CD4-positive, alpha-beta T cell treated with Interleukin-2 at 100 ng/mL for 4 hours (primary cell): ENCODE measurements at regions not wholly inside any gene's neighbourhood (a gene's known extent, or its start where the extent isn't known, plus 50 kb on each side); places are given as distances from the start of the nearest gene placed in this dataset.
A peak's percentile ranks its signal among the peaks of the same experiment; 100 is the strongest.

ENCODE experiments used
- DNase-seq: peaks from one replicate; pipeline ENCODE4 v3.0.0-alpha.2; 2020; ENCODE audit warnings: low spot score

DNA sequence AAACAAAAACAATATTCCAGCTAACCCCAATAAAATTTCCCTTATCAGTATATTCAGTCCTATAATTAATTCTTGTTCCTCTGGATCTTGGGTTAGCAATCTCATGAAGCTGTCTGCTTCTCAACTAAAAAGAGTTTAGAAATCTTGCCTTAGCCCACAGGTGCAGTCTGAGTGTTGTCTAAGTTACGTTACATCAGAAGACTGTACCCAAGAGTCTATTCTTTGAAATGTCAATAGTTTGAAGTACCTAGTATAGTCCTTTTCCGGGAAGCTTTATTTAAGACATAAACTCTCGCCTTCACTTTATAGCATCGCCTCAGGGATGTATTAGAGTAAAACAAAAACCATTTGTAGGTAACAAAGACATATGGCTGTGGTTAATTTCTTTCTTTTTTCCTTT, 465.1 kb downstream of the FUT8 start:
- DNase-seq: peak; percentile 50

DNA sequence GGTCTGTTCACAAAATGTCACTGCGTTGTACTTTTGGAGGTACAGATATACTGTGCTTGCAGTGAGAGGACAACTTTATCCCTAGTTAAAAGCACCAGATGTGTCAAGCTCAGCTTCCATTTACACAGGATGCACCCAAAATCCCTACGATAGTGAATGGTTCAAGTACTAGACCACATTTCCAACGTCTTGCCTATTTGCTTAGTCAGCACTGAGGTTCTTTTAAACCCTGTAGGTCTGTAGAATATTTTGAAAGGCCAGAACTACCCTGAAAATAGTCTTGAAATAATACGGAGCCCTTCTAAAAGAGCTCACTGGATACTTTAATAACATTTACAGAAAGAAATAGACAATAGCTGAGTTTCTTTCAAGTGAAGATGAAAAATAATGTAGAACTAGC, 466.1 kb downstream of the FUT8 start:
- DNase-seq: no peak

DNA sequence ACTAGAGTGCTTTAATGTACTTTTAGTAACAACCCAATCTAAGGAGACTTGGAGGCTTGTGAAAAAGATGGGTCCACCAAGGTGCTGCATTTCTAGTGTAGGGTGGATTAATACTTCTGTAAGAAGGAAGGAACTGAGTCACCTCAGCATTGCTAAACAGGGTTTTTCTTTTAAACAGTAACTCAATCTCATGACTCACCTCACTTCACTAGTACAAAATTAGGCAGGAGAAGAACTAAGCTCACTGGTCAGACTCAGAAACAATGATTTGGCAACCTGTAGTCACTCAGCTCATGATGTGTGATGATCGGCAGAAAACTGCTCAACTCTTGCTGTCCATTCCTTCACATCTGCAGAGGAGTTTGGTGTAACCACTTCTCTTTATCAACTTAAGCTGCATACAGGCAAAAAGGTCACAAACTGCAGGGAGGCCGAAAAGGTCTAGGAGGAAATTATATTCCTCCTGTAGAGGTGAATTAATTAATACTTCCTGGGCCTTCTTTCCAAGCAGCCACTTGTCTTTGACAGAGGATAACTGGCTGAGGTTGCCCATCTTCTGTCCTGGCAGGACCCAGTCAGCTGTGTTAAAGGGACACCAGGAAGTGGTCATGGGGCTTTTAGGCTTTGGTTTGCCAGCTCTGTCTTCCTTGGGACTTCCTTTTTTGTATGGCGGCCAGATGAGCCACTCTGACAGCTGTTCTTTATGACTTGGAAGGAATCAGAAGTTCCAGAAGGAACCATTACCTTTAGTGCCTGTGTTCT, 466.9 kb downstream of the FUT8 start:
- peak; percentile 60 for DNase-seq

DNA sequence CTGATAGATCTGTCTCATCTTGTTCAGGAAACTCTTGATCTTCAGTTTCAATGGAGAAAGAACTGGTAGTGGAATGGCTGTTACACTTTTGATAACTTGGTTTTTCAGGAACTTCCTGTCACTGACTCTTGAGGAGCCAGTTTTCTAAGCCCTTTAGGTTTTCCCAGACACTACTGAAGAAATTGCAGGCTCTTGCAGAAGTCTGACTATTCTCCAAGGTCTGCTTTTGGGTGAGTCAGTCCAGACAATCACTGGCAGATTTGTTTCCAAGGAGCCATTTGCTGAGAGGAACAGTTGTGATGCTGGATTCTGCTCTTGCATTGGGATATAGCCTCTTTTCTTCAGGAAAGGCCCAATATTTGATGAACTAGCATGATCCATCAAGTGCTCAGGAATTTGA, 468.0 kb downstream of the FUT8 start:
- no peak for DNase-seq

DNA sequence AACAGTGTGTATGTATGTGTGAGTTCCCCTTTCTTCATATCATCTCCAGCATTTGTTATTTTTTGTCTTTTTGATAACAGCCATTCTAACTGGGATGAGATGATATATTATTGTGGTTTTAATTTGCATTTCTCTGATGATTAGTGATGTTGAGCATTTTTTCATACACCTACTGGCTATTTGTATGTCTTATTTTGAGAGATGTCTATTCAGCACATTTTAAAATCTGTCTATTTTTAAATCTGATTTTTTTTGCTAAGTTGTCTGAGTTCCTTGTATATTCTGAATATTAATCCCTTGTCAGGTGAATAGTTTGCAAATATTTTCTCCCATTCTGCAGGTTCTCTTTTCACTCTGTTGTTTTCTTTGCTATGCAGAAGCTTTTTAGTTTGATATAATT, 469.1 kb downstream of the FUT8 start:
- DNase-seq: no peak

DNA sequence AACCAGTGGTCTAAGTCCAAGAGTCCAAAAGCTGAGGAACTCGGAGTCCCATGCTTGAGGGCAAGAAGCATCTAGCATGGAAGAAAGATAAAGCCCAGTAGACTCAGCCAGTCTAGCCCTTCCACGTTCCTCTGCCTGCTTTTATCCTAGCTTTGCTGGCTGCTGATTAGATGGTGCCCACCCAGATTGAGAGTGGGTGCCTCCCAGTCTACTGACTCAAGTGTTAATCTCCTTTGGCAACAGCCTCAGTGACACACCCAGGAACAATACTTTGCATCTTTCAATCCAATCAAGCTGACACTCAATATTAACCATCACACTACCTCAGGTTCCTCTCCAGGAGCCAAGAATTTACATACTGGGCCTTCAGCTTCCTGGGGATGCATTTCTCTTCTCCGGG, 476.1 kb downstream of the FUT8 start:
- no peak for DNase-seq

DNA sequence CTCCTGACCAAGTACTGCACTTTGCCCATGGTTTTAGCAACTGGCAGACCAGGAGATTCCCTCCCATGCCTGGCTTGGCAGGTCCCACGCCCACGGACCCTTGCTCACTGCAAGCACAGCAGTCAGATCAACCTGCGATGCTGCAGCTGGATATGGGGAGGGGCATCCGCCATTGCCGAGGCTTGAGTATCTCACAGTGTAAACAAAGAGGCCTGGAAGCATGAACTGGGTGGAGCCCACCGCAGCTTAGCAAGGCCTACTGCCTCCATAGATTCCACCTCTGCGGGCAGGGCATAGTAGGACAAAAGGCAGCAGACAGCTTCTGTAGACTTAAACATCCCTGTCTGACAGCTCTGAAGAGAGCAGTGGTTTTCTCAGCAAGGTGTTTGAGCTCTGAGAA, 479.8 kb downstream of the FUT8 start:
- DNase-seq: no peak

DNA sequence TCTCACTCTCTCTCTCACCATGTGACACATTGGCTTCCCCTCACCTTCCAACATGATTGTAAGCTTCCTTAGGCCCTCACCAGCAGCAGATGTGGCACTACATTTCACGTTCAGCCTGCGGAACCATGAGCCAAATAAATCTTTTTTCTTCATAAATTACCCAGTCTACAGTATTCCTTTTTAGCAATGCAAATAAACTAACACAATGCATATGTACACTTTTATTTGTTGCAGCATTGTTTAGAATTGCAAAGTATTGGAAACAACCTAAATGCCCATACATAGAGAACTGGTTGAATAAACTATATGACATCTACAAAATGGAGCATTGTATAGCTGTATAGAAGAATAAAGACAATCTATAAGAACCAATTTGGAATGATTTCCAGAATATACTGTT, 487.6 kb downstream of the FUT8 start:
- no peak for DNase-seq

DNA sequence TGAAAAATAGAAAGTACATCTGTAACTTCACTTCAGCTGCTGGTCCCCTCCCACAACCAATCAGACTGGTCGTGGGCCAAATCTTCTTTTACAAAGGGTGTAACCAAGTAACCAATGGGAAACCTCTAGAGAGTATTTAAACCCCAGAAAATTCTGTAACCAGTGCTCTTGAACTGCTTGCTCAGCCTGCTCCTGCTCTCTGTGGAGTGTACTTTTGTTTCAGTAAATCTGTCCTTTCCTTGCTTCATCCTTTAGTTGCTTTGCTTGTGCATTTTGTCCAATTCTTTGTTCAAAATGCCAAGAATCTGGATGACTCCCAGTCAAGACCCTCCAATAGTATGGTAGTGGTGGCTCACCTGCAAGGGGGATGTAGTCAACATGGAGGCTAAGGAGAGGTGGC, 489.1 kb downstream of the FUT8 start:
- no peak for DNase-seq

DNA sequence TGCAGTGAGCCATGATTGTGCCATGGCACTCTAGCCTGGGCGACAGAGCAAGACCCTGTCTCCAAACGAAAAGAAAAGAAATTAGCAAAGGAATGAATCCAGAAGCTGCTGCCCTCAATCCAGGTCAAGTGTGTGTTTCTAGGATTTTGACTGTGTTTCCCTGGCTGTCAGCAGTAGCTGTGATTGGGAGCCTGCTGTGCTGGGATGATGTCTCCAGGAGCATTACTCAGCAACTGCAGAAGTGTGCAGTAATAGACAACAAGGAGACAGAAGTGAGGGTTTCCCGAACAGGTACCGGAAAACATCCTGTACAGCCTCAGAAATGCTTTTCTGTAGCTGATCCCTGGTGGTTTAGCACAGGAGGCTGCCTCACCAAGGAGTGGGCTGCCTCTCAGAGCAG, 492.5 kb downstream of the FUT8 start:
- DNase-seq: no peak

DNA sequence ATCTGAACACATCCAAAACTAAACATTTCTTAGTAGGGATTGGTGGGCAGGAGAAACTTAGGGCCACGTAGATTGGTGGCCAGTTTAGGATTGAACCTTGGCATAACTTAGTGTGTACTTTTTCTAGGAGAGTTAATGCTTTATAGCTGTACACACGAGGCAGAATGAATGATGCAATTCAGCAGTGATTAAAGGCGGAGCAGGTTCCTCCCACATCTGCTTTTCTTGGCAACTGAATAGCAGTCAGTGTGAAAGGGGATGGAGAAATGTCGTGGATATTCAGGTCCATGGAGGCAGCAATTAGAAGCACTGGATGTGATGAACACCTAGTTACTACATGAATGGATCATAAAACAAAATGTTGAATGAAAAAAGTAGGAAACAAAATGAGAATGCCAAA, 493.8 kb downstream of the FUT8 start:
- no peak for DNase-seq

DNA sequence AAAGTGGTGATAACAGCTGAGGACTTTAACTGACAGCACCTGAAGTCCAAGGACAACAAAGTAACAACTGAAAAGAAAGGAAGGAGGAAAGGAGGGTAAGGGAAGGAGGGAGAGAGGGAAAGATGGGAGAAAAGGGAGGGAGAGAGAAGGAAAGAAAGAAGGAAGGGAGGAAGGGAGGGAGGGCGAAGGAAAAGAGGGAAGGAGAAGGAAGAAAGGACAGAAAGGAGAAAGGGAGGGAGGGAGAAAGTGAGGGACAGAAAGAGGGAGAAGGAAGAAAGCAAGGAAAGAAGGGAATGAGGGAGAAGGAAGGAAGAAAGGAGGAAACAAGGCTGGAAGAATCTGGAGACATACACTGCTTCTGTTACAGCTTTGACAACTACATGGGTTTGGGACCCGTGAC, 494.4 kb downstream of the FUT8 start:
- DNase-seq: no peak

DNA sequence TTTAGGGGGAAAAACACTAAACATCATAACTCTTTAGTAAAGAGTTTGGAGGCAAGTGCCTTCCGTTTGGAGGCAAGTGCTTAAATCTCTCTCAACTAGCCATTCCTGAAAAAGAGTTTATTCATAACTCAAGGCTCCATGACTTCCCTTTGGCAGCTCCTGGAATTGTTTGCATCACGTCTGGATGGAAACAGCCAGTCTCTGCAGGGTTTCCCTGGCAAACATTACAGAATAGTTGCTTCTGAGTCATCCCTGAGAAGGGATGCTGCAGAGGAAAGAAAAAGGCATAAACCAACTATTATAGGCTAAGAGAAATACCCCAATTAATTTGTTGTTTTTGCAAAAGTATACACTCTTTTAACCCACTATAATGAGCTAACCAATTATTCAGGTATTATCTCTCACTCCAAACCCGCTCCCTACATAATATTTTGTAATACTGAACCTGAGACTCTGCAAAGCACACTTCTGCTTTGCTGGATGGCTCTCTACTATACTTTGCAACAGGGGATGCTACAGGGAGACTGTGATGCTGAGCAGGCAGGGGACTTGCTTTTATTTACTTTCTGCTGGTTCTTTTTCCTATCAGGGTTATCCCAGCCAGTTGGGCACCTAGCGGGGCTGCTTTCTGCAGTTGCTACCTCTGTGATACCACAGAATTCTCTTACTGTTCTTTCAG, 497.7 kb downstream of the FUT8 start:
- no peak for DNase-seq

DNA sequence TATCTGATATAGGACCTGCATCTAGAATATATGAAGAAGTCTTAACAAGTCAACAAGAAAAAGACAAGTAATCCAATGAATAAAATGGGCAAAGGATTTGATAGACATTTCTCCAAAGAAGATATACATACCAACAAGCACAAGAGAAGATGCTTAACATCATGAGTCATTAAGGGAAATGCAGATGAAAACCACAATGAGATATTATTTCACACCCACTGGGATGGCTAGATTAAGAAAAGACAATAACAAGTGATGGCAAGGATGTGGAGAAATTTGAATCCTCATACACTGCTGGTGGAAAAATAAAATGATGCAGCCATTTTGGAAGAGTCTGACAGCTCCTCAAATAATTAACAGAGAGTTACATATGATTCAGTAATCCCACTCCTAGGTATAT, 502.6 kb downstream of the FUT8 start:
- DNase-seq: peak; percentile 39

DNA sequence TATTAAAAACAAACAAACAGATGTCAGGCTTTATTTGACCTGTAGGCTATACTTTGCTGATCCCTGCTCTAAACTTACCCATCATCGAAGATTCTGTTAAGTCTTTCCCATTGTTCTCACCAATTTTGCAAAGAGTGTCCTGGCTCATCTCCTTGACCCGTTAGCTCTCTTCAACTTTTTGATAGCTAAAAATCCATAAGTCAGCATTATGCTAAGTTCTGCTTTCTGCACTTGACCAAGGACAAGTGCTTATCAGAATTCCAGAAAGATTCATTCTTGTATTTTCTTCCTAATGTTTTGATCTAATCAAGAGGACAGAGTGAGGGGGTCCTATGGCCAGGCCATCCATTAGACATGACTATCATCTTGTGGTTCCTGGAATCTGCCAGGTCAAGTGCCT, 503.5 kb downstream of the FUT8 start:
- DNase-seq: no peak

DNA sequence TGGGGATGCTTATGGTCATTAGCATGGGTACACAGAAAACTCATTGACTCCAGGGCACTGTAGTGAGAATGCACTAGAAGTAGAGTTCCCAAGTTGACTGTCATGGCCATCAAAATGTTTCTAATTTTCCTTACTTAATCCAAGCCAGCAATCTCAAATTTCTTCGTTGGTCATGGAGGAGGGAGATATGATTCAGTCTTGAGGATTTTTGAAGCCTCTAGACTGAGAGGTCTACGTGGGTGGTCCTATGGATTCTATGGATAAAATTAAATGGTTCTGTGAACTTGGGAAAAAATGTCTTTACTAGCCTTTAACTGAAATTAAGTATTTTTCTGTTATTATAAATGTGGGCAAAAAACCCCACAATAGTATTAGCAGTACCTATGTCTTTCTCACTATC, 508.5 kb downstream of the FUT8 start:
- no peak for DNase-seq

DNA sequence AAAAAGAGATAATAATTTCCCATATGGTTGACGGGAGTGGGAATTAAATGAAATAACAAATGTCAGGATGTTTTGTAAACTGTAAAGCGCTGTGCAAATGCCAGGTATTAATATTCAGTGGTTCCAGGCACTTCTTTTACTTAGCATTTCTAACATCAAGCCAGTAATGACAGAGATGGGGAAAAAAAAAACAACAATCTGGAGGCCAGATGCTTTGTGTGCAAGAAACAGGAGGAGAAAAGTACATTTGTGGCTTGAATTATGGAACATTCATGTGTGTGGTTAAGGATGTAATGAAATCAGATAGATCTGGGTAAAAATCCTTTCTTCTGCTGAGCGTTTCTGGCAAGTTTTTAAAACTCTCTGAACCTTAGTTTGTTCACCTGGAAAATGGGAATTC, 509.6 kb downstream of the FUT8 start:
- no peak for DNase-seq

DNA sequence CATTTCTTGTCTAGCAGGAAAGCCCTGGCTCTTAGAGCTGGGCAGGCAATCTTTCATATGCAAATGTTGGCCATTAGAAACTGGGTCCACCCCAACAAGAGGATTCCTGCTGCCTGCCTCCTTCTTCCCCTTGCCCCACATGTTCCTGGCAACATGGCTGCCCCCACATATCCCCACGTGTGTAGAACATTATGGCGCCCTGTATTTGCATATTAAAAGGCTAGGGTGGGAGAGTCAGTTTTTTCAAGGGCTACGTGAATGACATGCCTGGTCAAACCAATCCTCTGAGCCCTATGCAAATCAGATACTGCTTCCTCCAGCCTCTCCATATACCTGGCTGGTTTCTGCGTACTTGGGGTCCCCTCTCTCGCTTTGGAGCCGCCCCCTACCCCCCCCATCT, 514.0 kb downstream of the FUT8 start:
- DNase-seq: no peak

DNA sequence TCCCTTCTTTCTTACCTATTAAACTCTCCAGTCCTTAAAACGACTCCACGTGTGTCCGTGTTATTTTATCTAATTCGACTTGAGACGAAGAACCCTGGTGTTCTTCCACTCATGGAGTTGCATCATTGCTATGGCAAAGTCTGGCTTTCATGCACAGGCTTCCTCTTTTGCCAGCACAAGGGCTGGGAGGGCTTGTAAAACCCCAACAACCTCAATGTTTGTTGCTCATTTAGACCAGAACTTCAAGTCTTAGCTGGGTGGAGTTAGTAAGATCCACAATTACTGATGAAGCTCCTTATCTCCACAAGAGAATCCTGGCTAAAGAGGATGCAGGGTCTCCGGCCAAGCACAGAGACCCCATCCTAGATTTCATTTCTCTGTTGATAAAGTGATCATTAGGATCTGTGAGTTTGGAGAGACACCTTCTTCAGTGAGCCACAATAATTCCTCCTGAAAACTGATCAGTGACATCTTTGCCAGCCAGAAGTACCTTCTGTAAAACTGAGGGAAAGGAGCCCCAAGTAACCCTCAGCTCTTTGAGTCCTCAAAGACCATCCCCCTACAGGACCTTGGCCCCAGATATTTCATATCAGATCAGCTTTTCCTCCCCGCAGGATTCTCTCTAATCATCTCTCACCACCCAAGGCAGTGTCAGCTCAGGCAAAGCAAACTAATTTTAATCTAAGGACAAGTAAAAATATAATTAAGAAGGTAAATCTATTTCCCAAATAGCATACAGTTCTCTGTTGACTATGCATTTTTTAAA, 514.6 kb downstream of the FUT8 start:
- DNase-seq: peak; percentile 47

DNA sequence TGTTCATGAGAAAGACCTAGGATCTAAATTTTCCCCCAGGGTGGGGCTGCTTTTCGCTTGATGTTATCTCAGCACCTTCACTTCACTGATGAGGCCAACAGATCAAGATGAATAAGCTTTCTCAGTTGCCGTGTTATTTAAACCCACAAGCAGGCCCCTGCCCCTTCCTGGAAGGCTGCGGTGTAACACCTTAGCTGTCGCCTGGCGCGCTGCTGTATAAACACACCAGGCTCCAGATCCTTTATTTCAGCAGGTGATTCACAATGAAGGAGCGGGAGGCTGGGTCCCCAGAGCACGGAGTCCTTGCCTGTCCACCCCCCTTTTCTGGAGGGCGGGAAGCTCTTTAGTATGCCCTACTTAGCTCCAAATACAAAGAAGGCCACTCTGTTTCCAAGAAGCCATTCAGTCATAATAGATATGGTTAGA, 515.4 kb downstream of the FUT8 start:
- peak; percentile 95 for DNase-seq

DNA sequence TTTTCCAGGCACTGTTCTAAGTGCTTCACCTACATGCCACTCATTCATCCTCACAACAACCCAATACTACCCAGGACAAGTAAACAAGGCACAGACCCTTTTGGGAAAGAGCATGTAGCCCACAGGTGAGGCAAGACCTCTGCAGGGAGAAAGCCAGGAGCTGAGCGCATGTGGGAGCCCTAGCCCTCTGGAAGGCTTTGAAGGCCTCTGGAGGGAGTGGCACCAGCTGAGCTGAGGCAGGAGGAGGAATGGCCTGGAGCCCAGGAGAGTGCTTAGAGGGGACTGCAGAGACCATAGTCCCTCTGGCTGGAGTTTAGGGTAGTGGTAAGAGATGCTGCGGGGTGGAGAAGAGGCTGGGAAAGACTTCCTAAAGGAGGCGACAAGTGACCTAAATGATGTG, 516.5 kb downstream of the FUT8 start:
- DNase-seq: no peak

DNA sequence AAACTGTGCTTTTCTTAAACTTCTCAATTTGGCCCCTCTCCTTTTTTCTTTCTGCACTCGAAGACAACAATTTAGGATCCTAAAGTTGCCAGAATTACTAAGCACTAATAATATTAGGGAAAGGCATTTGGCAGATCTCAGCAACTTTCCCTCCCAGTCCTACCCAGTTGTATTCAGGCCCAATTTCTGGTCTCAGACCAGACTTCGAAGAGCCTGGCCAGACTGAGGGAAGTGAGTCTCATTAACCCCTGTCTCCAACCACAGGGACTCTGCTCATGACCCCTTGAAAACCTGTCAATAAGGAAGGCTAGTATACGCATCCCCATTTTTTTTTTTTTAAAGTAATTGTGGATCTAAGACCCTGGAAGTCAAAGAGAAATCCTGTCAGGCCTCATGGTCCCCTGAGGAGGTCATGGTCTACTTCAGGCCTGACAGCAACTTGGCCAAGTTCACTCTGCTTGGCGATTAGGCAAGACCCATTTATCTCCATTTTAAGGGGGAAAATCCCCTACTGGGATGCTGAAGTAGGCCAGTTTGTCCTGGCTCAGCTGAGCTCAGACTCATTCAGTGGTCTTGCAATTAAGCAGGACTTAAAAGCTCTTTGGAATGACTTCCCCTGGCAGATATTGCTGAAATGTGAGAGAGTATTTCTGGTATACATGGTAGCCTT, 521.0 kb downstream of the FUT8 start:
- no peak for DNase-seq

DNA sequence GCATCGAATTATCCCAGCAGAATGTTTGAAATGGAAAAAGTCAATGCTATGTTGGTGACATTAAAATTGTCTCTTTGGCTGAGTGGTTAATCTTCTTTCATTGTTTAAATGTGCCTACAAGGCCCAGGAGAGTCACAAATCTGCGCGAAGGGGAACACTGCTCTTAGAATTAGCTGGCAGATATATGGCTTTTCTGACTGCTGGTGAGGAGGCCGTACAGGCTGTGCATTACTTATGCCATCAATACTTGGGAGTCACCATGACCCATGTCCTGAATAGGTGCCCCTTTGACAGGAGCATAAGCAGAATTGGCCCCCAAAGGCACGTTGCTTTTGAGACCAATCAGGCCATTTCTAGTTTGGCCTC, 521.5 kb downstream of the FUT8 start:
- DNase-seq: no peak
